ENCODE measurements at regions not wholly inside any gene's neighbourhood (a gene's known extent, or its start where the extent isn't known, plus 50 kb on each side); places are given as distances from the start of the nearest gene placed in this dataset.

GRCh38 chr12:66025477-66025876 lies 105.1 kb downstream of the LLPH start:
- Histone ChIP-seq H3K4me3 (replicated peaks in 1 of 2; ENCODE audit: low read depth in 1 of 2, low read length in 2 of 2) (no peak overlapping the region), H3K4me1 (ENCODE audit: control insufficient read depth in 1 of 2, insufficient read depth in 2 of 2, low read length in 2 of 2) (peaks cover 8 to 25% of the 10 kb centered on the region in 2 experiments), H3K4me2 (ENCODE audit: low read length) (peak overlapping the region; percentile 43), H2AFZ (ENCODE audit: low read depth, low read length, poor library complexity, severe bottlenecking) (peak overlapping the region; percentile 26), H4K20me1 (ENCODE audit: insufficient read depth) (no peaks in the 10 kb centered on the region), H3K27ac (ENCODE audit: low read depth, low read length) (no peak overlapping the region; the same call in 1 of the 2 replicates), H3K9ac (ENCODE audit: low read length) (no peak overlapping the region; the same call in 1 of the 2 replicates), H3K36me3 (ENCODE audit: control insufficient read depth in 1 of 2, insufficient read depth in 2 of 2, low read length in 2 of 2) (no peaks in the 10 kb centered on the region), H3K9me3 (ENCODE audit: control insufficient read depth in 1 of 2, insufficient read depth in 1 of 2, low read depth in 1 of 2, low read length in 2 of 2) (no peaks in the 10 kb centered on the region), H3K27me3 (ENCODE audit: insufficient read depth, low read length) (no peaks in the 10 kb centered on the region), H3K79me2 (ENCODE audit: insufficient read depth, low read length) (no peaks in the 10 kb centered on the region), H3K9me2 (ENCODE audit: insufficient read depth) (no peaks in the 10 kb centered on the region)
- peak; percentile 33 for DNase-seq (ENCODE audit: low read depth, low spot score)
- TF ChIP-seq CEBPB (IDR thresholded peaks at IDR 0.05; ENCODE audit: low read depth) (no peak), EZH2phosphoT487 (IDR thresholded peaks at IDR 0.05; ENCODE audit: borderline replicate concordance) (no peak), SIN3A (IDR thresholded peaks at IDR 0.05; ENCODE audit: low read depth) (no peak), SRF (IDR thresholded peaks at IDR 0.05; ENCODE audit: low read depth) (no peak), JUND (IDR thresholded peaks at IDR 0.05) (peak; percentile 25), REST (IDR thresholded peaks at IDR 0.05; ENCODE audit: low read depth) (no peak), CBX3 (IDR thresholded peaks at IDR 0.05; ENCODE audit: low read depth) (no peak)
- CTCF ChIA-PET: interaction anchor here (1.7 to 3.4 kb wide), 3 partner anchors 11 to 120 kb away, joined by 4 to 17 read pairs (median 7); no protein-coding TSS in a partner anchor
- POLR2A ChIA-PET: interaction anchor here (0.9 kb wide), 1 partner anchor 10 kb away, joined by 3 read pairs; no protein-coding TSS in a partner anchor
- intact Hi-C loops (cut with micrococcal nuclease): no loop called here
- RAD21 ChIA-PET (ENCODE audit: low non-redundant PET in 1 of 2, low total read pairs in 2 of 2, uncharacterized antibody in 2 of 2, unreplicated experiment in 2 of 2): no interaction called here
- BruUV-seq (replicated peaks): no TSS peak
- peak; percentile 84 for ATAC-seq
